ENCODE measurements at regions not wholly inside any gene's neighbourhood (a gene's known extent, or its start where the extent isn't known, plus 50 kb on each side); places are given as distances from the start of the nearest gene placed in this dataset.

DNA sequence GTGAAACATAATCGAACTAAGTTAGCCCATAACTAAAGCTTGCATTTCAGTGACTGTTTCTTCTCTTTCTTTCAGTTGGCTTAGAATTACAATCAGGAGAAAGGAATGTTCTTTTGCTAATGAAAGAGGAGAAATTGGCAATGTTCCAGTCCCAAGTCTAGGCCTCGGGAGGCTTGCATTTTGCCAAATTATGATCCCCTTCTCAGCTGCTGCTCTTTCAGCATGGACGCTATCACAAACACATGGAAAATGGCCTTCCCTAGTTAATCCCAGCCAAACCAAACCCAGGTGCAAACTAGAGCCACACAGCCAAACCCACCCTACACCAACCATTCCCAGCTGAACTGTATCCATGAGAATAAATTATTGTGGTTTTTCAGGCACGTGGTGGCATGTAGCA lies 605.2 kb upstream of the LRRTM4 start:
- TF ChIP-seq, protein P1, sequence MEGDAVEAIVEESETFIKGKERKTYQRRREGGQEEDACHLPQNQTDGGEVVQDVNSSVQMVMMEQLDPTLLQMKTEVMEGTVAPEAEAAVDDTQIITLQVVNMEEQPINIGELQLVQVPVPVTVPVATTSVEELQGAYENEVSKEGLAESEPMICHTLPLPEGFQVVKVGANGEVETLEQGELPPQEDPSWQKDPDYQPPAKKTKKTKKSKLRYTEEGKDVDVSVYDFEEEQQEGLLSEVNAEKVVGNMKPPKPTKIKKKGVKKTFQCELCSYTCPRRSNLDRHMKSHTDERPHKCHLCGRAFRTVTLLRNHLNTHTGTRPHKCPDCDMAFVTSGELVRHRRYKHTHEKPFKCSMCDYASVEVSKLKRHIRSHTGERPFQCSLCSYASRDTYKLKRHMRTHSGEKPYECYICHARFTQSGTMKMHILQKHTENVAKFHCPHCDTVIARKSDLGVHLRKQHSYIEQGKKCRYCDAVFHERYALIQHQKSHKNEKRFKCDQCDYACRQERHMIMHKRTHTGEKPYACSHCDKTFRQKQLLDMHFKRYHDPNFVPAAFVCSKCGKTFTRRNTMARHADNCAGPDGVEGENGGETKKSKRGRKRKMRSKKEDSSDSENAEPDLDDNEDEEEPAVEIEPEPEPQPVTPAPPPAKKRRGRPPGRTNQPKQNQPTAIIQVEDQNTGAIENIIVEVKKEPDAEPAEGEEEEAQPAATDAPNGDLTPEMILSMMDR (tag by site-specific recombination; IDR thresholded peaks at IDR 0.05): no peak
- TF ChIP-seq ZNF544 (tag by site-specific recombination; IDR thresholded peaks at IDR 0.05): no peak
- TF ChIP-seq ZNF404 (tag by site-specific recombination; IDR thresholded peaks at IDR 0.05): no peak
- TF ChIP-seq, protein P2, sequence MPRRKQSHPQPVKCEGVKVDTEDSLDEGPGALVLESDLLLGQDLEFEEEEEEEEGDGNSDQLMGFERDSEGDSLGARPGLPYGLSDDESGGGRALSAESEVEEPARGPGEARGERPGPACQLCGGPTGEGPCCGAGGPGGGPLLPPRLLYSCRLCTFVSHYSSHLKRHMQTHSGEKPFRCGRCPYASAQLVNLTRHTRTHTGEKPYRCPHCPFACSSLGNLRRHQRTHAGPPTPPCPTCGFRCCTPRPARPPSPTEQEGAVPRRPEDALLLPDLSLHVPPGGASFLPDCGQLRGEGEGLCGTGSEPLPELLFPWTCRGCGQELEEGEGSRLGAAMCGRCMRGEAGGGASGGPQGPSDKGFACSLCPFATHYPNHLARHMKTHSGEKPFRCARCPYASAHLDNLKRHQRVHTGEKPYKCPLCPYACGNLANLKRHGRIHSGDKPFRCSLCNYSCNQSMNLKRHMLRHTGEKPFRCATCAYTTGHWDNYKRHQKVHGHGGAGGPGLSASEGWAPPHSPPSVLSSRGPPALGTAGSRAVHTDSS (tag by site-specific recombination; IDR thresholded peaks at IDR 0.05): no peak
- TF ChIP-seq ZNF629 (tag by site-specific recombination; IDR thresholded peaks at IDR 0.05): no peak
- no peak for TF ChIP-seq TRIM28 (IDR thresholded peaks at IDR 0.05; ENCODE audit: borderline replicate concordance, low read length)
- TF ChIP-seq KLF10 (tag by site-specific recombination; IDR thresholded peaks at IDR 0.05): no peak
- no peak for TF ChIP-seq ZNF785 (tag by site-specific recombination; IDR thresholded peaks at IDR 0.05)
- TF ChIP-seq ZBTB7A (tag by site-specific recombination; IDR thresholded peaks at IDR 0.05; ENCODE audit: low read depth): no peak
- TF ChIP-seq, protein P3, sequence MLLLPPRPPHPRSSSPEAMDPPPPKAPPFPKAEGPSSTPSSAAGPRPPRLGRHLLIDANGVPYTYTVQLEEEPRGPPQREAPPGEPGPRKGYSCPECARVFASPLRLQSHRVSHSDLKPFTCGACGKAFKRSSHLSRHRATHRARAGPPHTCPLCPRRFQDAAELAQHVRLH (tag by site-specific recombination; IDR thresholded peaks at IDR 0.05): no peak
- TF ChIP-seq, protein P4, sequence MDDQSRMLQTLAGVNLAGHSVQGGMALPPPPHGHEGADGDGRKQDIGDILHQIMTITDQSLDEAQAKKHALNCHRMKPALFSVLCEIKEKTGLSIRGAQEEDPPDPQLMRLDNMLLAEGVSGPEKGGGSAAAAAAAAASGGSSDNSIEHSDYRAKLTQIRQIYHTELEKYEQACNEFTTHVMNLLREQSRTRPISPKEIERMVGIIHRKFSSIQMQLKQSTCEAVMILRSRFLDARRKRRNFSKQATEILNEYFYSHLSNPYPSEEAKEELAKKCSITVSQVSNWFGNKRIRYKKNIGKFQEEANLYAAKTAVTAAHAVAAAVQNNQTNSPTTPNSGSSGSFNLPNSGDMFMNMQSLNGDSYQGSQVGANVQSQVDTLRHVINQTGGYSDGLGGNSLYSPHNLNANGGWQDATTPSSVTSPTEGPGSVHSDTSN (CRISPR knock-in tag; IDR thresholded peaks at IDR 0.05): no peak

Measured in HEK293 (cell line).